MM.1S (cell line): ENCODE measurements at regions not wholly inside any gene's neighbourhood (a gene's known extent, or its start where the extent isn't known, plus 50 kb on each side); places are given as distances from the start of the nearest gene placed in this dataset.

Source experiments
- DNase-seq: peaks from one replicate; pipeline ENCODE4 v3.0.0-alpha.2; 2015
- H2AFZ ChIP-seq: fragments of 300-600 bp; sonication (generic); 2 replicates; pipeline ENCODE4 v1.6.0; 2016; ENCODE audit warnings: antibody characterized with exemption, low read length
- H3F3A ChIP-seq: fragments of 300-600 bp; sonication (generic); 2 replicates; pipeline ENCODE4 v1.6.1; 2016; ENCODE audit warnings: mild to moderate bottlenecking, antibody characterized with exemption, low read length, moderate library complexity, mixed read lengths; ENCODE audit not compliant: insufficient read depth
- H3K27ac ChIP-seq: fragments of 300-600 bp; sonication (generic); 2 replicates; pipeline ENCODE4 v1.5.1; 2016; ENCODE audit warnings: mild to moderate bottlenecking, low read length
- H3K27me3 ChIP-seq: fragments of 300-600 bp; sonication (generic); replicated peaks from 2 replicates; pipeline ENCODE4 v1.6.0; 2016; ENCODE audit warnings: low read length; ENCODE audit not compliant: insufficient read depth
- H3K36me3 ChIP-seq: fragments of 300-600 bp; sonication (generic); replicated peaks from 2 replicates; pipeline ENCODE4 v1.6.1; 2016; ENCODE audit warnings: mild to moderate bottlenecking, low read length, mixed read lengths; ENCODE audit not compliant: insufficient read depth
- H3K4me1 ChIP-seq: fragments of 300-600 bp; sonication (generic); 2 replicates; pipeline ENCODE4 v1.6.1; 2016; ENCODE audit warnings: low read length, mixed read lengths
- H3K4me2 ChIP-seq: fragments of 300-600 bp; sonication (generic); 2 replicates; pipeline ENCODE4 v1.6.0; 2016; ENCODE audit warnings: low read depth, low read length
- H3K4me3 ChIP-seq: fragments of 300-600 bp; sonication (generic); 2 replicates; pipeline ENCODE4 v1.5.1; 2016; ENCODE audit warnings: low read length, mixed read lengths
- H3K79me2 ChIP-seq: fragments of 300-600 bp; sonication (generic); 2 replicates; pipeline ENCODE4 v1.6.1; 2016; ENCODE audit warnings: mixed run types, low read length, mixed read lengths
- H3K9ac ChIP-seq: fragments of 300-600 bp; sonication (generic); 2 replicates; pipeline ENCODE4 v1.6.1; 2016; ENCODE audit warnings: low read length, mixed read lengths
- H3K9me2 ChIP-seq: fragments of 300-600 bp; sonication (generic); replicated peaks from 2 replicates; pipeline ENCODE4 v1.6.1; 2016; ENCODE audit warnings: mild to moderate bottlenecking, low read length, mixed read lengths; ENCODE audit not compliant: insufficient read depth
- H3K9me3 ChIP-seq: fragments of 300-600 bp; sonication (generic); replicated peaks from 2 replicates; pipeline ENCODE4 v1.6.1; 2016; ENCODE audit warnings: mild to moderate bottlenecking, low read length, mixed read lengths; ENCODE audit not compliant: insufficient read depth
- H4K20me1 ChIP-seq: fragments of 300-600 bp; sonication (generic); 2 replicates; pipeline ENCODE4 v1.6.1; 2016; ENCODE audit warnings: mild to moderate bottlenecking, low read length, moderate library complexity, mixed read lengths; ENCODE audit not compliant: insufficient read depth
- CTCF ChIP-seq: fragments of 300-600 bp; sonication (generic); IDR thresholded peaks from 2 replicates; pipeline ENCODE4 v1.5.1; 2016; ENCODE audit warnings: antibody characterized with exemption, low read length, mixed read lengths
- EZH2 ChIP-seq: fragments of 300-600 bp; sonication (generic); optimal IDR thresholded peaks from 2 replicates; pipeline ENCODE3; 2017; ENCODE audit warnings: low read depth, mild to moderate bottlenecking, antibody characterized with exemption, low read length, mixed read lengths
- EZH2phosphoT487 ChIP-seq: fragments of 300-600 bp; sonication (generic); IDR thresholded peaks from 2 replicates; pipeline ENCODE4 v1.6.1; 2018; ENCODE audit warnings: antibody characterized with exemption, low read length

- Histone ChIP-seq H3K4me2 (no peak overlapping the region), H3K79me2 (no peaks in the 10 kb centered on the region), H3K4me1 (no peaks in the 10 kb centered on the region), H3K27ac (no peak overlapping the region), H3K4me3 (no peak overlapping the region), H3K9me2 (no peaks in the 10 kb centered on the region), H3F3A (no peaks in the 10 kb centered on the region), H3K9ac (no peak overlapping the region), H2AFZ (no peak overlapping the region), H3K36me3 (no peaks in the 10 kb centered on the region), H3K9me3 (no peaks in the 10 kb centered on the region), H3K27me3 (no peaks in the 10 kb centered on the region), H4K20me1 (no peaks in the 10 kb centered on the region)
- no peak for DNase-seq
- TF ChIP-seq EZH2 (no peak), EZH2phosphoT487 (no peak), CTCF (no peak)
Measured at GRCh38 chrX:9172464-9172850, 138.5 kb upstream of the FAM9B start.

- Histone ChIP-seq H3F3A (no peaks in the 10 kb centered on the region), H3K4me1 (no peaks in the 10 kb centered on the region), H3K9ac (no peak overlapping the region), H3K9me2 (no peaks in the 10 kb centered on the region), H3K9me3 (no peaks in the 10 kb centered on the region), H3K27me3 (no peaks in the 10 kb centered on the region), H4K20me1 (no peaks in the 10 kb centered on the region), H2AFZ (no peak overlapping the region), H3K36me3 (no peaks in the 10 kb centered on the region), H3K79me2 (no peaks in the 10 kb centered on the region), H3K4me2 (no peak overlapping the region), H3K27ac (no peak overlapping the region), H3K4me3 (no peak overlapping the region)
- DNase-seq: no peak
- TF ChIP-seq EZH2phosphoT487 (no peak), CTCF (no peak)
Measured at GRCh38 chrX:9180623-9181022, 146.7 kb upstream of the FAM9B start.

GRCh38 chrX:9182041-9182440 lies 148.1 kb upstream of the FAM9B start:
- Histone ChIP-seq H3K79me2 (no peaks in the 10 kb centered on the region), H3K27ac (no peak overlapping the region), H3K9me3 (no peaks in the 10 kb centered on the region), H3K4me2 (no peak overlapping the region), H3K9me2 (no peaks in the 10 kb centered on the region), H4K20me1 (no peaks in the 10 kb centered on the region), H3K36me3 (no peaks in the 10 kb centered on the region), H3F3A (no peaks in the 10 kb centered on the region), H3K27me3 (no peaks in the 10 kb centered on the region), H3K4me1 (no peaks in the 10 kb centered on the region), H3K9ac (no peak overlapping the region), H3K4me3 (no peak overlapping the region), H2AFZ (no peak overlapping the region)
- TF ChIP-seq EZH2phosphoT487 (no peak), EZH2 (no peak), CTCF (no peak)
- no peak for DNase-seq

- H3K79me2 ChIP-seq: no peaks in the 10 kb centered on the region
- H3K4me3 ChIP-seq: no peak overlapping the region
- H3K9me2 ChIP-seq: no peaks in the 10 kb centered on the region
- TF ChIP-seq CTCF (no peak), EZH2 (no peak), EZH2phosphoT487 (no peak)
- H3K36me3 ChIP-seq: no peaks in the 10 kb centered on the region
- no peaks in the 10 kb centered on the region for H3K9me3 ChIP-seq
- no peak overlapping the region for H2AFZ ChIP-seq
- H3K27ac ChIP-seq: no peak overlapping the region
- no peak for DNase-seq
- no peaks in the 10 kb centered on the region for H4K20me1 ChIP-seq
- no peaks in the 10 kb centered on the region for H3K27me3 ChIP-seq
- H3K4me2 ChIP-seq: no peak overlapping the region
- no peaks in the 10 kb centered on the region for H3K4me1 ChIP-seq
- no peaks in the 10 kb centered on the region for H3F3A ChIP-seq
- H3K9ac ChIP-seq: no peak overlapping the region
Measured at GRCh38 chrX:9183481-9183880, 149.6 kb upstream of the FAM9B start.
